GM12878 (cell line): ENCODE measurements at regions not wholly inside any gene's neighbourhood (a gene's known extent, or its start where the extent isn't known, plus 50 kb on each side); places are given as distances from the start of the nearest gene placed in this dataset.

ENCODE experiments used
- ATAC-seq: fragments of 200-7000 bp; cut with Tn5 transposase; 3 replicates; pipeline ENCODE4 v1.9.1; 2020; ENCODE audit warnings: mild to moderate bottlenecking, moderate library complexity
- BruUV-seq: library from RNA; stranded (reverse); fragments of 400-500 nt; replicated peaks from 2 replicates; lab custom pipeline; 2021; lab: Mats Ljungman, UMichigan
- CTCF ChIA-PET: fragments of 300-600 bp; sonication (Branson Sonifier 250); formaldehyde crosslinking; extraction: SDS; loops from one replicate; lab custom pipeline; 2021; ENCODE audit warnings: inconsistent platforms; lab: Yijun Ruan, JAX
- POLR2A ChIA-PET: fragments of 350-600 bp; formaldehyde crosslinking; extraction: SDS; loops from one replicate; lab custom pipeline; 2021; ENCODE audit warnings: inconsistent platforms; lab: Charles Lee
- RAD21 ChIA-PET: fragments of 300-600 bp; sonication (Branson Sonifier 250); formaldehyde crosslinking; loops from one replicate; lab custom pipeline; 2023; ENCODE audit warnings: antibody characterized with exemption; ENCODE audit not compliant: unreplicated experiment; lab: Charles Lee
- SMC1A ChIA-PET: fragments of 300-600 bp; sonication (Branson Sonifier 250); formaldehyde crosslinking; loops from one replicate; lab custom pipeline; 2023; ENCODE audit not compliant: unreplicated experiment, uncharacterized antibody; lab: Charles Lee
- DNase-seq: peaks from one replicate; pipeline ENCODE4 v3.0.0-alpha.2; 2011; ENCODE audit warnings: low read depth, low spot score
- FAIRE-seq: peaks from 3 replicates; lab custom pipeline; 2011; peaks lifted over from hg19 to GRCh38; lab: Jason Lieb, UNC
- H2AFZ ChIP-seq: 2 replicates; pipeline ENCODE4 v1.6.0; 2011; ENCODE audit warnings: low read depth, low read length, control low read depth; ENCODE audit not compliant: control insufficient read depth
- H3K27ac ChIP-seq: 2 replicates; pipeline ENCODE4 v1.5.1; 2011; ENCODE audit warnings: control low read depth; ENCODE audit not compliant: control insufficient read depth, insufficient read depth
- H3K27me3 ChIP-seq, 2 experiments: replicated peaks in 1 of 2; 2 replicates each; pipeline versions ENCODE4 v1.6.0 to v1.6.1; 2011; ENCODE audit warnings: low read length in 1 of 2; ENCODE audit not compliant: control insufficient read depth in 2 of 2, insufficient read depth in 2 of 2
- H3K36me3 ChIP-seq, 2 experiments: 2 replicates each; pipeline ENCODE4 v1.5.1; 2011; ENCODE audit warnings: low read length in 1 of 2; ENCODE audit not compliant: control insufficient read depth in 2 of 2, insufficient read depth in 2 of 2
- H3K4me1 ChIP-seq: 2 replicates; pipeline ENCODE4 v1.6.1; 2011; ENCODE audit warnings: mild to moderate bottlenecking, low read length, moderate library complexity, mixed read lengths; ENCODE audit not compliant: control insufficient read depth, insufficient read depth
- H3K4me2 ChIP-seq: 2 replicates; pipeline ENCODE4 v1.6.0; 2011; ENCODE audit warnings: control low read depth; ENCODE audit not compliant: control insufficient read depth, insufficient read depth
- H3K4me3 ChIP-seq: fragments of 200-600 bp; sonication (generic); 2 replicates; pipeline ENCODE4 v1.5.1; 2016
- H3K79me2 ChIP-seq: 2 replicates; pipeline ENCODE4 v1.6.0; 2011; ENCODE audit warnings: low read length; ENCODE audit not compliant: control insufficient read depth, insufficient read depth
- H3K9ac ChIP-seq: 2 replicates; pipeline ENCODE4 v1.8.0; 2011; ENCODE audit warnings: low read length, control low read depth, mixed read lengths; ENCODE audit not compliant: control insufficient read depth, insufficient read depth
- H3K9me3 ChIP-seq: replicated peaks from 3 replicates; pipeline ENCODE4 v1.5.1; 2011; ENCODE audit warnings: mild to moderate bottlenecking, low read length; ENCODE audit not compliant: control insufficient read depth, insufficient read depth
- H4K20me1 ChIP-seq: 2 replicates; pipeline ENCODE4 v1.6.0; 2011; ENCODE audit not compliant: control insufficient read depth, insufficient read depth
- ETV6 ChIP-seq, 2 experiments: fragments of 450-650 bp in 1 of 2; IDR thresholded peaks in 1 of 2; conservative IDR thresholded peaks in 1 of 2; 2 replicates each; pipeline ENCODE4 v1.6.1; 2014; ENCODE audit warnings: antibody characterized with exemption in 1 of 2, borderline replicate concordance in 1 of 2, low read depth in 1 of 2, mild to moderate bottlenecking in 1 of 2, moderate library complexity in 1 of 2
- PAX8 ChIP-seq: fragments of 450-650 bp; IDR thresholded peaks from 2 replicates; pipeline ENCODE4 v1.6.1; 2017; ENCODE audit warnings: mild to moderate bottlenecking, moderate library complexity
- RUNX3 ChIP-seq: IDR thresholded peaks from 2 replicates; pipeline ENCODE4 v1.6.1; 2012; ENCODE audit warnings: low read length, inconsistent platforms
- ZBTB11 ChIP-seq: fragments of 450-650 bp; formaldehyde crosslinking; IDR thresholded peaks from 2 replicates; pipeline ENCODE4 v1.5.0; 2022; ENCODE audit warnings: mild to moderate bottlenecking, missing genetic modification characterization
- WGBS: methylation state at CpG from one replicate; pipeline ENCODE4 v1.1.6; 2016; ENCODE audit warnings: low lambda C conversion rate; ENCODE audit not compliant: insufficient replicate concordance, insufficient coverage; ENCODE audit errors: missing lambda C conversion rate; 5-methylcytosine and 5-hydroxymethylcytosine counted together
- in situ Hi-C: fragments of 300-500 bp; cut with MboI; formaldehyde crosslinking; loops from 9 replicates; pipeline ENCODE4 v1.14.3; 2018; ENCODE audit warnings: mixed read lengths
- intact Hi-C: fragments of 100-400 bp; cut with micrococcal nuclease; formaldehyde crosslinking; loops from one replicate; pipeline ENCODE4 v1.14.2; 2022; ENCODE audit not compliant: unreplicated experiment

GRCh38 chr1:59071289-59071688 lies 225.6 kb upstream of the FGGY start:
- DNase-seq (no peak), ATAC-seq (no peak), FAIRE-seq (peak; percentile 72)
- ChIA-PET SMC1A (interaction anchor here (0.9 to 2.9 kb wide), 9 partner anchors 9 to 627 kb away, joined by 3 to 12 read pairs (median 3); no protein-coding TSS in a partner anchor), CTCF (interaction anchor here (0.7 to 1.3 kb wide), 4 partner anchors 11 to 286 kb away, joined by 3 to 6 read pairs (median 3); no protein-coding TSS in a partner anchor), POLR2A (interaction anchor here (0.6 to 1.1 kb wide), 2 partner anchors 9 to 79 kb away, joined by 3 read pairs; no protein-coding TSS in a partner anchor), RAD21 (interaction anchor here (1.0 to 1.2 kb wide), 3 partner anchors 25 to 59 kb away, joined by 3 to 5 read pairs (median 4); no protein-coding TSS in a partner anchor)
- in situ Hi-C loops (no loop called here), intact Hi-C loops (no loop called here)
- Histone ChIP-seq H3K9ac (no peak overlapping the region), H3K4me2 (peak overlapping the region; percentile 11; the same call in 1 of the 2 replicates), H3K9me3 (no peaks in the 10 kb centered on the region), H3K79me2 (no peaks in the 10 kb centered on the region), H3K27ac (no peak overlapping the region), H3K4me3 (no peak overlapping the region), H3K4me1 (peaks cover 14% of the 10 kb centered on the region), H3K27me3 (no peaks in the 10 kb centered on the region), H4K20me1 (no peaks in the 10 kb centered on the region), H2AFZ (peak overlapping the region; percentile 81), H3K36me3 (no peaks in the 10 kb centered on the region)
- TF ChIP-seq PAX8 (no peak), ETV6 (conservative IDR thresholded peaks at IDR 0.05 in 1 of 2, IDR thresholded peaks at IDR 0.05 in 1 of 2; ENCODE audit: borderline replicate concordance in 1 of 2, low read depth in 1 of 2) (0 out of 4 replicates have a peak, but pooled peaks of 1 of the 2 experiments have one; percentile 20), RUNX3 (peak; percentile 70), ZBTB11 (CRISPR knock-in tag) (no peak)
- 5% methylated on average over 5 of the region's 5 CpGs for WGBS
- no TSS peak for BruUV-seq
